Esophagus muscularis mucosa (tissue), 4 donors: ENCODE measurements at regions not wholly inside any gene's neighbourhood (a gene's known extent, or its start where the extent isn't known, plus 50 kb on each side); places are given as distances from the start of the nearest gene placed in this dataset.

Source experiments
- EP300 ChIP-seq: sonication (generic); formaldehyde crosslinking; IDR thresholded peaks from one replicate; pipeline ENCODE4 v1.6.1; 2017; ENCODE audit warnings: antibody characterized with exemption
- POLR2A ChIP-seq: fragments of 450-650 bp; IDR thresholded peaks from one replicate; pipeline ENCODE4 v1.6.1; 2017; ENCODE audit warnings: antibody characterized with exemption, moderate library complexity, mild to moderate bottlenecking, low read depth
- TF ChIP-seq, protein P1 (sequence below), 3 experiments: fragments of 200-600 bp in 2 of 3; fragments of 450-650 bp in 1 of 3; sonication (generic) in 2 of 3; IDR thresholded peaks; one replicate each; pipeline ENCODE4 v1.5.1; 2017 to 2019; ENCODE audit warnings: antibody characterized with exemption in 3 of 3, mild to moderate bottlenecking in 2 of 3, moderate library complexity in 1 of 3

DNA sequence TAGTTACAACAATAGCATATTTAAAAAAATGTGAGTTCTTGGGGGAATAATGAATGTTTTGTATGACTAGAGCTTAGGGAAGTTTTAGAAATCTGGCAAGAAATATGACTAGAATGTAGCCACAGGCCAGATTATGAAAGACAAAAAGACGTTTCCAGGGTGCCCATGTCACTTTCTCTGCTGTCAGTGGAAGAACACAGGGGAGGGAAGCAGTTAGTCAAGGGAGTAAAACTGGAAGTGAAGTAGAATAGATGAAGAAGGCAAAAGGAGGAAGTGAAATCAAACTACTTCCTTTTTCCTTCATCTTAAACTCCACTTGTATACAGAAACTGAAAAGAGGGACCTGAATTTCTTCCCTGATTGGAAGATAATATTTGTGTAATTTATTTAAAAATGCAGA, 81.2 kb upstream of the ATP2B1 start:
- TF ChIP-seq, protein P1, sequence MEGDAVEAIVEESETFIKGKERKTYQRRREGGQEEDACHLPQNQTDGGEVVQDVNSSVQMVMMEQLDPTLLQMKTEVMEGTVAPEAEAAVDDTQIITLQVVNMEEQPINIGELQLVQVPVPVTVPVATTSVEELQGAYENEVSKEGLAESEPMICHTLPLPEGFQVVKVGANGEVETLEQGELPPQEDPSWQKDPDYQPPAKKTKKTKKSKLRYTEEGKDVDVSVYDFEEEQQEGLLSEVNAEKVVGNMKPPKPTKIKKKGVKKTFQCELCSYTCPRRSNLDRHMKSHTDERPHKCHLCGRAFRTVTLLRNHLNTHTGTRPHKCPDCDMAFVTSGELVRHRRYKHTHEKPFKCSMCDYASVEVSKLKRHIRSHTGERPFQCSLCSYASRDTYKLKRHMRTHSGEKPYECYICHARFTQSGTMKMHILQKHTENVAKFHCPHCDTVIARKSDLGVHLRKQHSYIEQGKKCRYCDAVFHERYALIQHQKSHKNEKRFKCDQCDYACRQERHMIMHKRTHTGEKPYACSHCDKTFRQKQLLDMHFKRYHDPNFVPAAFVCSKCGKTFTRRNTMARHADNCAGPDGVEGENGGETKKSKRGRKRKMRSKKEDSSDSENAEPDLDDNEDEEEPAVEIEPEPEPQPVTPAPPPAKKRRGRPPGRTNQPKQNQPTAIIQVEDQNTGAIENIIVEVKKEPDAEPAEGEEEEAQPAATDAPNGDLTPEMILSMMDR (IDR thresholded peaks at IDR 0.05) = no peak
- no peak for TF ChIP-seq POLR2A
- TF ChIP-seq EP300 = no peak
